ENCODE measurements at regions not wholly inside any gene's neighbourhood (a gene's known extent, or its start where the extent isn't known, plus 50 kb on each side); places are given as distances from the start of the nearest gene placed in this dataset.

DNA sequence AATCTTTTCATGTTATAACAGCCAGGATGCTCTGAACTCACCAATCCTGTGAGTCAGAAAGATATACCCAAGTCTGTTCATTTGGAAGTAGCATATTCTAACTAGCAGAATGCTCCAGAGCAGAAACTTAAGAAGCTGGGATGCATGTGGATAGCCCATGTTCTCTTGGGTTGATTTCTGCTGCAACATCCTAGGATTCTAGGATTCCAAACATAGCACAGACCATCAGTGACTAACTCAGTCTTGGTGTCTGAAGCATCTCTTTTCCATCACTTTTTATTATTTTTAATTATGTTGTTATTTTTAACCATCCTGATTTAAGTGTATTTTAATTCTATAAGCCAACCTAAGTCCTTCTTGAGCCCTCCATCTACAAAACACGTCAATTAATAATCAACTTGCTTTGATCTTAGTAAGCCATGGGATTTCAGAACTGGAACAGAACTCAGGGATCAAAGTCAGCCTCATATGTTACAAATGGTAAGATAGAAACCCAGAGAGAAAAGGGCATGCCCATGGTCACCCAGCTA lies 85.4 kb downstream of the OSR1 start:
- TF ChIP-seq, protein P1, sequence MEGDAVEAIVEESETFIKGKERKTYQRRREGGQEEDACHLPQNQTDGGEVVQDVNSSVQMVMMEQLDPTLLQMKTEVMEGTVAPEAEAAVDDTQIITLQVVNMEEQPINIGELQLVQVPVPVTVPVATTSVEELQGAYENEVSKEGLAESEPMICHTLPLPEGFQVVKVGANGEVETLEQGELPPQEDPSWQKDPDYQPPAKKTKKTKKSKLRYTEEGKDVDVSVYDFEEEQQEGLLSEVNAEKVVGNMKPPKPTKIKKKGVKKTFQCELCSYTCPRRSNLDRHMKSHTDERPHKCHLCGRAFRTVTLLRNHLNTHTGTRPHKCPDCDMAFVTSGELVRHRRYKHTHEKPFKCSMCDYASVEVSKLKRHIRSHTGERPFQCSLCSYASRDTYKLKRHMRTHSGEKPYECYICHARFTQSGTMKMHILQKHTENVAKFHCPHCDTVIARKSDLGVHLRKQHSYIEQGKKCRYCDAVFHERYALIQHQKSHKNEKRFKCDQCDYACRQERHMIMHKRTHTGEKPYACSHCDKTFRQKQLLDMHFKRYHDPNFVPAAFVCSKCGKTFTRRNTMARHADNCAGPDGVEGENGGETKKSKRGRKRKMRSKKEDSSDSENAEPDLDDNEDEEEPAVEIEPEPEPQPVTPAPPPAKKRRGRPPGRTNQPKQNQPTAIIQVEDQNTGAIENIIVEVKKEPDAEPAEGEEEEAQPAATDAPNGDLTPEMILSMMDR (IDR thresholded peaks at IDR 0.05; ENCODE audit: low read depth, low read length) = no peak
- no peaks in the 10 kb centered on the region for H3K27me3 ChIP-seq (ENCODE audit: control insufficient read depth, insufficient read depth, low read length)
- H3K9me3 ChIP-seq (ENCODE audit: control insufficient read depth, insufficient read depth, low read length) = no peaks in the 10 kb centered on the region
- CTCF ChIA-PET = no interaction called here
- no peak overlapping the region for H3K4me3 ChIP-seq (ENCODE audit: low read depth, low read length)
- no peak overlapping the region for H3K27ac ChIP-seq (ENCODE audit: low read depth, low read length)
- no peak for DNase-seq (ENCODE audit: low read depth, low spot score)
- POLR2A ChIA-PET = no interaction called here

DNA sequence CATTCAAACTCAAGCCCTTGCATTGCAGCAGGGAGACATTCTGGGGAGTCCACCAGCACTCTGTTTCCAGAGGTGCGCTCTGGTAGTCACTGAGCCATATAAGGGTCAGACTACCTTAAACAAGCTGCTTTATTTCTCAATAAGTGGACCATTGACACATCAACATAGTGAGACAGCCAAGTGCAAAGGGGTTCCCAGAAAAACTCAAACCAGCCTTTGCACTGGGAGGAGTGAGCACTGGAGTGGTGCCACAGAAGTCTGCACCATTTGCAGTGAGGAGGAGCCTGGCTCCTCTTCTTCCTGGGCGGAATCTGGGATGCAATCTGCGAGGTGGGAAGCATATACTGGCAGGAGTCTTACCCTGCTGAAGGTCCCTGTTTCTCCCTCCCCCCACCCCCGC lies 86.4 kb downstream of the OSR1 start:
- no peak for DNase-seq (ENCODE audit: low read depth, low spot score)
- TF ChIP-seq, protein P1 (IDR thresholded peaks at IDR 0.05; ENCODE audit: low read depth, low read length) = no peak
- ChIA-PET POLR2A (no interaction called here), CTCF (no interaction called here)
- H3K9me3 ChIP-seq (ENCODE audit: control insufficient read depth, insufficient read depth, low read length) = no peaks in the 10 kb centered on the region
- H3K27me3 ChIP-seq (ENCODE audit: control insufficient read depth, insufficient read depth, low read length) = no peaks in the 10 kb centered on the region
- no peak overlapping the region for H3K27ac ChIP-seq (ENCODE audit: low read depth, low read length)
- H3K4me3 ChIP-seq (ENCODE audit: low read depth, low read length) = no peak overlapping the region

DNA sequence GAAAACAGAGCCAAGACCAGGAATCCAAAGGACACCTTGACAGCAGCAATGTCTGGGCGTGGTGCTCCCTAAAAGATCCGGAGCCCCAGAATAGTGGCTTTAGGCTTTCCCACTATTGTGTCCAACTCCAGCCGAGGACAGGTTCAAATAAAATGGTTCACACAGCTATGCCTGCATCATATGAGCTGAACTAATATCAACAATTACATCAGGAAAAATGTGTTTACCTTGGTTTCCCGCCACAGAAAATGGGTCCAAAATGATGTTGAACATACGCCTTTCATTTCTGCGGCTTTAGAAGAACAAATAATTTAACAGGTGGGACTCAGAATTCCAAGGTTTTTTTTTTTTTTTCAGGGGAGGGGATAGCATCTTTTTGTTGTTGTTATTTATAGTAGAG lies 93.6 kb downstream of the OSR1 start:
- CTCF ChIA-PET = no interaction called here
- H3K27ac ChIP-seq (ENCODE audit: low read depth, low read length) = no peak overlapping the region
- TF ChIP-seq, protein P1 (IDR thresholded peaks at IDR 0.05; ENCODE audit: low read depth, low read length) = no peak

DNA sequence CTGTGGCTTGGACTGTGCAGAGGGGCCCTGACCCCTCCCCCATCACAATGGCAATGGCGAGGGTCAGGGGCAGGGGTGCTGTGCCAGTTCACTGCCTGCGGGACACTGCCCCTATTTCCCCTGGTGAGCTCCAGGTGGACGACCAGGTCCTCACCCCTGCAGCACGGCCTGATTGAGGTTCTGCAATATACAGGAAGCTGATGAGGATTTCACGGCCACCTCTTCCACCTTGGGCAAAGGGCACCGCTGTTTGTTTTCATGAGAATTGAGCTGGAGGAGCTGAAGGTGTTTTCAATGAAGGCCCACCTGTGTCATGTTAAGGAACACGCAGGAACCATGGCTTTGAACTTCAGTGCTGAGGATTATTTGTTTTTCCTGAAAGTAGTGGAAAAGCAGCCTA lies 96.3 kb downstream of the OSR1 start:
- Histone ChIP-seq H3K27me3 (ENCODE audit: control insufficient read depth, insufficient read depth, low read length) (no peaks in the 10 kb centered on the region), H3K9me3 (ENCODE audit: control insufficient read depth, insufficient read depth, low read length) (no peaks in the 10 kb centered on the region), H3K4me3 (ENCODE audit: low read depth, low read length) (no peak overlapping the region), H3K27ac (ENCODE audit: low read depth, low read length) (no peak overlapping the region)
- TF ChIP-seq, protein P1 (IDR thresholded peaks at IDR 0.05; ENCODE audit: low read depth, low read length) = no peak
- CTCF ChIA-PET = no interaction called here
- POLR2A ChIA-PET = no interaction called here
- DNase-seq (ENCODE audit: low read depth, low spot score) = no peak

More for the DNA sequence above, 93.6 kb downstream of the OSR1 start:
- Histone ChIP-seq H3K27me3 (ENCODE audit: control insufficient read depth, insufficient read depth, low read length) (no peaks in the 10 kb centered on the region), H3K4me3 (ENCODE audit: low read depth, low read length) (no peak overlapping the region), H3K9me3 (ENCODE audit: control insufficient read depth, insufficient read depth, low read length) (no peaks in the 10 kb centered on the region)
- POLR2A ChIA-PET = no interaction called here
- DNase-seq (ENCODE audit: low read depth, low spot score) = no peak

DNA sequence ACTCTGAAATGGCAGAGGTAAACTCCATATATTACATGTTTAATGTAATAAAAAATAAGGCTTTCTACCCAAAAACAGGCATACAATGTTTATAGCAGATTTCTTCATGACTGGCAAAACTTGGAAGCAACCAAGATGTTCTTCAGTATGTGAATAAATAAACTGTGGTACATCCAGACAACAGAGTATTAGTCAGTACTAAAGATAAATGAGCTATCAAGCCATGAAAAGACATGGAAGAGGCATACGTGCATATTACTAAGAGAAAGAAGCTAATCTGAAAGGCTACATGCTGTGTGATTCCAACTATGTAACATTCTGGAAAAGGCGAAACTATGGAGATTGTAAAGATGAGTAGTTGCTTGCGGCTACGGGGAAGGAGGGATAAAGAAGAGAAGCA lies 97.4 kb downstream of the OSR1 start:
- CTCF ChIA-PET = no interaction called here
- H3K4me3 ChIP-seq (ENCODE audit: low read depth, low read length) = no peak overlapping the region
- no peaks in the 10 kb centered on the region for H3K27me3 ChIP-seq (ENCODE audit: control insufficient read depth, insufficient read depth, low read length)
- H3K9me3 ChIP-seq (ENCODE audit: control insufficient read depth, insufficient read depth, low read length) = no peaks in the 10 kb centered on the region
- POLR2A ChIA-PET = no interaction called here
- TF ChIP-seq, protein P1 (IDR thresholded peaks at IDR 0.05; ENCODE audit: low read depth, low read length) = no peak
- DNase-seq (ENCODE audit: low read depth, low spot score) = no peak
- no peak overlapping the region for H3K27ac ChIP-seq (ENCODE audit: low read depth, low read length)
